Spleen (tissue), 7 donors: ENCODE measurements at regions not wholly inside any gene's neighbourhood (a gene's known extent, or its start where the extent isn't known, plus 50 kb on each side); places are given as distances from the start of the nearest gene placed in this dataset.

ENCODE experiments used
- CTCF ChIP-seq, 11 experiments: fragments of 200-600 bp in 7 of 11; fragments of 450-650 bp in 4 of 11; sonication (generic) in 4 of 11; IDR thresholded peaks in 8 of 11; conservative IDR thresholded peaks in 3 of 11; 1 replicate in 7 of 11; 2 replicates in 4 of 11; pipeline versions ENCODE4 v1.4.0 to v1.8.0; 2016 to 2021; ENCODE audit warnings: antibody characterized with exemption in 11 of 11, inconsistent platforms in 4 of 11, mild to moderate bottlenecking in 1 of 11
- POLR2A ChIP-seq, 3 donors: fragments of 450-650 bp; IDR thresholded peaks; one replicate each; pipeline ENCODE4 v1.5.1; 2017; ENCODE audit warnings: antibody characterized with exemption in 3 of 3, mild to moderate bottlenecking in 1 of 3
- POLR2AphosphoS5 ChIP-seq, 3 donors: sonication (generic); formaldehyde crosslinking; IDR thresholded peaks; one replicate each; pipeline ENCODE4 v1.5.1; 2017; ENCODE audit warnings: antibody characterized with exemption in 3 of 3
- donor health status: DM: no; HTN: no; CAD: no; lungs with moderate emphysema.
- donor health status: DM: no; HTN: no; CAD: no.
- donor health status: DM: no; HTN: no; CAD: no.

- no peak for TF ChIP-seq CTCF (IDR thresholded peaks at IDR 0.05 in 8 of 11, conservative IDR thresholded peaks at IDR 0.05 in 3 of 11)
- TF ChIP-seq POLR2AphosphoS5 (IDR thresholded peaks at IDR 0.05), result no peak
- TF ChIP-seq POLR2A (IDR thresholded peaks at IDR 0.05), result no peak
Measured at GRCh38 chr10:124198125-124198501, 104.7 kb upstream of the CHST15 start.
